ENCODE measurements at regions not wholly inside any gene's neighbourhood (a gene's known extent, or its start where the extent isn't known, plus 50 kb on each side); places are given as distances from the start of the nearest gene placed in this dataset.

DNA sequence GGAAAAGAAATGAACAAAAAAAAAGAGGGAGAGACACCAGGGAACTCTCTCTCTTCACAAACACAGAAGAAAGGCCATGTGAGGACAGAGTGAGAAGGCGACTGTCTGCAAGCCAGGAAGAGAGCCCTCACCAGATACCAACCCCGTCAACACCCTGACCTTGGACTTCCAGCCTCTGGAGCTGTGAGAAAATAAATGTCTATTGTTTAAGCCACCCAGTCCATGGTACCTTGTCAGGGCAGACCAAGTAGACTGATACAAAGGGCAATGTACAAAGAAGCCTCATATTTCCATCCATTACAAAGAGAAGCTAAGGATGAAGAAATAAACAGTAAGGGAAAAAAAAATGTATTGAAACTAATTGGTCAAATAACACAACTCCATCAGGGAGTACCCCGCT lies 146.6 kb downstream of the ZNF281 start (continued):
- TF ChIP-seq ZNF335 (CRISPR knock-in tag; IDR thresholded peaks at IDR 0.05) = no peak
- peak; percentile 94 for TF ChIP-seq GATAD2A (CRISPR knock-in tag; IDR thresholded peaks at IDR 0.05)
- peak; percentile 59; the same call in 1 of the 2 replicates for TF ChIP-seq SMAD3 (CRISPR knock-in tag; IDR thresholded peaks at IDR 0.05)

DNA sequence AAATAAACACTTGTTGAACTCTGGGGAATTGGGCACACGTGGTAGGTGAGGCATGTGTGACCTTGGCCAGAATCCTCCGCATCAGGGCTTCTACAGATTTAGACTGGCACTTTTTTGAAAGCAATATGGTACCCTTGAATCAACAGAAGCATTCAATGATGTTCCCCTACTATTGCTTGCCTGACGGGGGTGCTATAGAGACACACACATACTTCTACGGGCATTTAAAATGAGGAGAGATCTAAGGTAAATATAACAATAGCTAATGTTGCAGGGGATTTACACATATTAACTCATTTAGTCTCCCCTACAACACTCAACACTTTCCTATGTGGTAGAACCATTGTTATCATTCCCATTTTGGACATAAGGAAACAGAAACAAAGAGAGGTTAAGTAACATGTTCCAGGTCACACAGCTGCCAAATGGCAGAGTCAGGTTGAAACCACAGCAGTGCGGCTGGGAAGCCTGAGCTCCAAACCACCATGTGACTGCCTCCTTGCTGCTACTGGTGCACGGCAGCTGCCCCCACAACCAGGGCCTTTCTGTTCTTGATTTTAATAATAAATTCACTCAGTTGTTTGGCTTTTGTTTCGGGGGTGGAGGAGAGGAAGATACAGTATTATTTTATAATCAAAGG lies 147.4 kb downstream of the ZNF281 start:
- 81% methylated on average over 7 of the region's 7 CpGs for WGBS (ENCODE audit: low lambda C conversion rate)
- POLR2A ChIA-PET = interaction anchor here (1.2 to 1.3 kb wide), 2 partner anchors 12 to 111 kb away, joined by 6 to 22 read pairs; no protein-coding TSS in a partner anchor
- no peak for TF ChIP-seq ZNF546 (CRISPR knock-in tag; conservative IDR thresholded peaks at IDR 0.05)
- TF ChIP-seq, protein P1, sequence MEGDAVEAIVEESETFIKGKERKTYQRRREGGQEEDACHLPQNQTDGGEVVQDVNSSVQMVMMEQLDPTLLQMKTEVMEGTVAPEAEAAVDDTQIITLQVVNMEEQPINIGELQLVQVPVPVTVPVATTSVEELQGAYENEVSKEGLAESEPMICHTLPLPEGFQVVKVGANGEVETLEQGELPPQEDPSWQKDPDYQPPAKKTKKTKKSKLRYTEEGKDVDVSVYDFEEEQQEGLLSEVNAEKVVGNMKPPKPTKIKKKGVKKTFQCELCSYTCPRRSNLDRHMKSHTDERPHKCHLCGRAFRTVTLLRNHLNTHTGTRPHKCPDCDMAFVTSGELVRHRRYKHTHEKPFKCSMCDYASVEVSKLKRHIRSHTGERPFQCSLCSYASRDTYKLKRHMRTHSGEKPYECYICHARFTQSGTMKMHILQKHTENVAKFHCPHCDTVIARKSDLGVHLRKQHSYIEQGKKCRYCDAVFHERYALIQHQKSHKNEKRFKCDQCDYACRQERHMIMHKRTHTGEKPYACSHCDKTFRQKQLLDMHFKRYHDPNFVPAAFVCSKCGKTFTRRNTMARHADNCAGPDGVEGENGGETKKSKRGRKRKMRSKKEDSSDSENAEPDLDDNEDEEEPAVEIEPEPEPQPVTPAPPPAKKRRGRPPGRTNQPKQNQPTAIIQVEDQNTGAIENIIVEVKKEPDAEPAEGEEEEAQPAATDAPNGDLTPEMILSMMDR (CRISPR knock-in tag; IDR thresholded peaks at IDR 0.05) = 0 out of 2 replicates have a peak, but pooled peaks have one; percentile 7
- no peak for TF ChIP-seq FOXK2 (IDR thresholded peaks at IDR 0.05)
- peak; percentile 94 for TF ChIP-seq ZNF768 (CRISPR knock-in tag; IDR thresholded peaks at IDR 0.05)
- peak; percentile 46; the same call in 1 of the 2 replicates for TF ChIP-seq ZNF644 (CRISPR knock-in tag; IDR thresholded peaks at IDR 0.05; ENCODE audit: low read depth)
- no peaks in the 10 kb centered on the region for H3K79me2 ChIP-seq (ENCODE audit: insufficient read depth, low read length)
- FAIRE-seq = no peak
- intact Hi-C loops (cut with micrococcal nuclease; ENCODE audit: unreplicated experiment) = no loop called here
- H3K9ac ChIP-seq (ENCODE audit: insufficient read depth, low read depth, low read length) = no peak overlapping the region
- H3K36me3 ChIP-seq (replicated peaks in 1 of 2; ENCODE audit: control insufficient read depth in 1 of 2, insufficient read depth in 2 of 2, low read length in 2 of 2) = no peaks in the 10 kb centered on the region
- DNase-seq (ENCODE audit: low spot score) = no peak
- H3K4me3 ChIP-seq (replicated peaks in 1 of 3; ENCODE audit: insufficient read depth in 1 of 3, low read depth in 2 of 3, low read length in 3 of 3) = no peak overlapping the region
- H3K4me2 ChIP-seq (ENCODE audit: low read depth, low read length) = no peak overlapping the region
- in situ Hi-C loops (cut with HindIII; ENCODE audit: extremely low pct_ligation_motif_present, low pct_unique_long_range_greater_than_20kb) = loop anchor here (25.0 kb wide), 1 partner anchor 575 kb away; no protein-coding TSS in a partner anchor
- CTCF ChIA-PET (ENCODE audit: low intra/inter-chr PET ratio, low total read pairs) = no interaction called here
- no peak for ATAC-seq
- peaks cover 63% of the 10 kb centered on the region for H3K4me1 ChIP-seq (ENCODE audit: insufficient read depth, low read length)
- no TSS peak for BruUV-seq (replicated peaks)
- H3K27ac ChIP-seq (ENCODE audit: extremely low read length, insufficient read depth, low read length) = peak overlapping the region; percentile 54
- H3K9me3 ChIP-seq (ENCODE audit: low read length) = no peaks in the 10 kb centered on the region
- H3K27me3 ChIP-seq (ENCODE audit: control insufficient read depth in 1 of 2, insufficient read depth in 2 of 2, low read length in 2 of 2) = no peaks in the 10 kb centered on the region
- no peaks in the 10 kb centered on the region for H4K20me1 ChIP-seq (ENCODE audit: insufficient read depth, low read length)
- H2AFZ ChIP-seq (ENCODE audit: low read length) = no peak overlapping the region

Data from HepG2 (cell line).